ENCODE measurements at regions not wholly inside any gene's neighbourhood (a gene's known extent, or its start where the extent isn't known, plus 50 kb on each side); places are given as distances from the start of the nearest gene placed in this dataset.

DNA sequence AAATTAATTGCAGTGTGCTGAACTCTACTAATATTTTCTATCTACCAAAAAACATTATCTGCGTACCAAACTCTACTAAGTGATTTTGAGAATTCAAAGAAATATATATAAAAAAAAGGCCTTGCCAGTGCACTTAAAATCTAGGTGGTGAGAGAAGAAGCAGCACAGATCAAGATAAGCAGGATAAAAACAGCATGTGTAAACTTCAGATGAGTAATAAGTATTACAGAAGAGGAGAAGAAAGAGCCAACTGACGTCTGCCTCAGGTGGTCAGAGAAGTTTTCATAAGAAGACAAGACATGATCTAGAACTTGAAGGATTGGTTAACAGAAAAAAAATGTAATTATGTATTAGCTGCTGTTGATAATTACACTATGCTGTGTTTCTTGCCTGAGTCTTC is 166.4 kb downstream of the DUSP6 start:
- TF ChIP-seq POLR2AphosphoS5 (IDR thresholded peaks at IDR 0.05; ENCODE audit: borderline replicate concordance, low read depth, low read length) (no peak), EZH2 (IDR thresholded peaks at IDR 0.05) (no peak)

Measured in SK-N-MC (cell line).